Tibial nerve (tissue), 3 donors: ENCODE measurements at regions not wholly inside any gene's neighbourhood (a gene's known extent, or its start where the extent isn't known, plus 50 kb on each side); places are given as distances from the start of the nearest gene placed in this dataset.

ENCODE experiments used
- CTCF ChIP-seq, 5 experiments: fragments of 200-600 bp in 3 of 5; fragments of 450-650 bp in 2 of 5; sonication (generic) in 3 of 5; IDR thresholded peaks; one replicate each; pipeline ENCODE4 v1.5.1; 2016 to 2019; ENCODE audit warnings: antibody characterized with exemption in 5 of 5, mild to moderate bottlenecking in 3 of 5, moderate library complexity in 2 of 5
- POLR2A ChIP-seq, 2 donors: fragments of 450-650 bp; IDR thresholded peaks; one replicate each; pipeline ENCODE4 v1.6.1; 2017; ENCODE audit warnings: antibody characterized with exemption in 2 of 2, mild to moderate bottlenecking in 2 of 2, moderate library complexity in 2 of 2

GRCh38 chr7:13563680-13564079 is 425.8 kb downstream of the ETV1 start:
- TF ChIP-seq POLR2A (IDR thresholded peaks at IDR 0.05) (no peak), CTCF (IDR thresholded peaks at IDR 0.05) (no peak)
